ENCODE measurements at regions not wholly inside any gene's neighbourhood (a gene's known extent, or its start where the extent isn't known, plus 50 kb on each side); places are given as distances from the start of the nearest gene placed in this dataset.

GRCh38 chr22:44574640-44575380 lies 76.8 kb upstream of the RTL6 start:
- H3K36me3 ChIP-seq (ENCODE audit: insufficient read depth, low read length): no peaks in the 10 kb centered on the region
- H3K9ac ChIP-seq (ENCODE audit: insufficient read length): no peak overlapping the region
- no peaks in the 10 kb centered on the region for H3K9me3 ChIP-seq (ENCODE audit: low read depth, low read length)
- no peak for DNase-seq (ENCODE audit: low read depth, low spot score)
- H3K27ac ChIP-seq: no peak overlapping the region
- TF ChIP-seq EZH2 (IDR thresholded peaks at IDR 0.05) (no peak), POLR2AphosphoS5 (IDR thresholded peaks at IDR 0.05; ENCODE audit: borderline replicate concordance, low read depth, low read length) (no peak), FOXP2 (optimal IDR thresholded peaks at IDR 0.05; ENCODE audit: control extremely low read depth, extremely low read length, insufficient read depth) (no peak)
- H3K4me3 ChIP-seq: no peak overlapping the region

DNA sequence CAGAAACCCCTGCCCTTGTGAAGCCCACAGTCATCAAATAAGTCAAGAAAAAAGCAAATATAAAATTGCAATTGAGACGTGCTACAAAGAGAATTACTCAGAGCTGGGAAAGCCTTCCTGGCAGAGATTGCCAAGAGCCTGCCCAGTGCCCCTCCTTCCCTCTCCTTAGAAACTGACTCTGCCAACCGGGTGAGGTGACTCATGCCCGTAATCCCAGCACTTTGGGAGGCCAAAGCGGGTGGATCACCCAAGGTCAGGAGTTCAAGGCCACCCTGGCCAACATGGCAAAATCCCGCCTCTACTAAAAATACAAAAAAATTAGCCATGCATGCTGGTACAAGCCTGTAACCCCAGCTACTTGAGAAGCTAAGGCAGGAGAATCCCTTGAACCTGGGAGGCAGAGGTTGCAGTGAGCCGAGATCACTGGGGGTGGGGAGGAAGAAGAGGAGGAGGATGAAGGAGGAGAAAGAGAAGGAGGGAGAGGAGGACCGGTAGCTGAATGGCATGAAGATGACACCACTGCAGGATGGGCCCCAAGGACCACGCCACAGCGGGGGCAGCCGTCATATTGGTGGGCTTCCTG lies 76.1 kb upstream of the RTL6 start:
- Histone ChIP-seq H3K9me3 (ENCODE audit: low read depth, low read length) (no peaks in the 10 kb centered on the region), H3K4me3 (no peak overlapping the region), H3K36me3 (ENCODE audit: insufficient read depth, low read length) (no peaks in the 10 kb centered on the region), H3K27ac (no peak overlapping the region), H3K9ac (ENCODE audit: insufficient read length) (no peak overlapping the region)
- no peak for TF ChIP-seq EZH2 (IDR thresholded peaks at IDR 0.05)
- DNase-seq (ENCODE audit: low read depth, low spot score): no peak

- Histone ChIP-seq H3K9me3 (ENCODE audit: low read depth, low read length) (no peaks in the 10 kb centered on the region), H3K36me3 (ENCODE audit: insufficient read depth, low read length) (no peaks in the 10 kb centered on the region), H3K4me3 (no peak overlapping the region), H3K27ac (no peak overlapping the region), H3K9ac (ENCODE audit: insufficient read length) (no peak overlapping the region)
- TF ChIP-seq FOXP2 (optimal IDR thresholded peaks at IDR 0.05; ENCODE audit: control extremely low read depth, extremely low read length, insufficient read depth) (no peak), POLR2AphosphoS5 (IDR thresholded peaks at IDR 0.05; ENCODE audit: borderline replicate concordance, low read depth, low read length) (no peak), EZH2 (IDR thresholded peaks at IDR 0.05) (no peak)
- no peak for DNase-seq (ENCODE audit: low read depth, low spot score)
These were observed 75.4 kb upstream of the RTL6 start for GRCh38 chr22:44573451-44573850.

GRCh38 chr22:44572414-44573207 lies 74.6 kb upstream of the RTL6 start:
- H3K36me3 ChIP-seq (ENCODE audit: insufficient read depth, low read length): no peaks in the 10 kb centered on the region
- no peak overlapping the region for H3K9ac ChIP-seq (ENCODE audit: insufficient read length)
- DNase-seq (ENCODE audit: low read depth, low spot score): no peak
- H3K27ac ChIP-seq: no peak overlapping the region
- no peak overlapping the region for H3K4me3 ChIP-seq
- TF ChIP-seq EZH2 (IDR thresholded peaks at IDR 0.05) (no peak), POLR2AphosphoS5 (IDR thresholded peaks at IDR 0.05; ENCODE audit: borderline replicate concordance, low read depth, low read length) (no peak), FOXP2 (optimal IDR thresholded peaks at IDR 0.05; ENCODE audit: control extremely low read depth, extremely low read length, insufficient read depth) (no peak)
- no peaks in the 10 kb centered on the region for H3K9me3 ChIP-seq (ENCODE audit: low read depth, low read length)

- Histone ChIP-seq H3K9ac (ENCODE audit: insufficient read length) (no peak overlapping the region), H3K9me3 (ENCODE audit: low read depth, low read length) (no peaks in the 10 kb centered on the region), H3K36me3 (ENCODE audit: insufficient read depth, low read length) (no peaks in the 10 kb centered on the region), H3K4me3 (no peak overlapping the region), H3K27ac (no peak overlapping the region)
- no peak for TF ChIP-seq POLR2AphosphoS5 (IDR thresholded peaks at IDR 0.05; ENCODE audit: borderline replicate concordance, low read depth, low read length)
- no peak for TF ChIP-seq EZH2 (IDR thresholded peaks at IDR 0.05)
- no peak for TF ChIP-seq FOXP2 (optimal IDR thresholded peaks at IDR 0.05; ENCODE audit: control extremely low read depth, extremely low read length, insufficient read depth)
- DNase-seq (ENCODE audit: low read depth, low spot score): no peak
These were observed 73.8 kb upstream of the RTL6 start for GRCh38 chr22:44571566-44572413.

DNA sequence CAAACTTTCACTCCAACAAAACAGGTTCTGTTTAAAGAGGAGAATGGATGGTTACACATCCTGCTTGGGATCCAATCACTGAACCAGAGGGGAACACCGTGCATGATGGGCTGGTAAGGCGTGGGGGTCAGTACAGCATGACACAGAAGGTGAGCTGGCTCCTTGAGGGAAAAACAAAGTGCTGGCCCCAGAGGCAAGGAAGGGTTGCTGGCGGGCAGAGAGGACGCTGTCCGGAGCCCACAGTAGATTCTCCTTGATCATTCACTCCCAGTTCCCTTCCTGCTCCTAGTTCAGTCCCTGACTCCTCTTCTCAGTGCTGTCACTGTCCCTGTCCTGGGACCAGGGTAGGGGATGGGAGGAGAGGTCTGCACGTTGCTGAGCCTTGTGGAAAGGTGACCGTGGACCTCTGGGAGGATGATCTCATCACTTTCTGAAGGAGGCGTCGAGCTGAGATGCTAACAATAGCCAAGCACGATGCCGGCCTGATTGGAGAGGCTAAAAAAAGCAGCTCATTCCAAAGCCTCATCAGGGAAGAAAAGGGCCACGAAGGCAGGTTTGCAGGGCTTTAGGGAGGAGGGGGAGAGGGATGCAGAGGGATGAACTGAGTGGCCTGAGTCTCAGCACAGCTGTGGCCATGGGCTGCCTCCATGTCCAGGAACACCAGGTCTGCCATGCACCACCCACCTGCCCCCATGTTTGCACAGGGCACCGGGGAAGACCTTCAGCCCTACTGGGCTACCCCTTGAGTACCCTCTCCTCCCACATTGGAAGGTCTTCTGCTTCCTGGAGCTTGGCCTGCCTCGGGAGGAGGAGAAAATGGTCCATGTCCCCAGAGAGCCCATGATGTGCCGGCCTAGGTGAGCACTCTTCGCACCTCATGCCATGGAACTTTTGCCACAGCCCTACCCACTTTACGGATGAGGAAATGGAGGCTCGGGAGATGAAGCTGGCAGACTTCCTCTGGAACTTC lies 72.7 kb upstream of the RTL6 start:
- no peak overlapping the region for H3K4me3 ChIP-seq
- TF ChIP-seq FOXP2 (optimal IDR thresholded peaks at IDR 0.05; ENCODE audit: control extremely low read depth, extremely low read length, insufficient read depth): no peak
- no peak for TF ChIP-seq POLR2AphosphoS5 (IDR thresholded peaks at IDR 0.05; ENCODE audit: borderline replicate concordance, low read depth, low read length)
- no peak for TF ChIP-seq EZH2 (IDR thresholded peaks at IDR 0.05)
- no peak overlapping the region for H3K27ac ChIP-seq

GRCh38 chr22:44569561-44569991 lies 71.5 kb upstream of the RTL6 start:
- Histone ChIP-seq H3K9ac (ENCODE audit: insufficient read length) (no peak overlapping the region), H3K27ac (no peak overlapping the region), H3K4me3 (no peak overlapping the region), H3K36me3 (ENCODE audit: insufficient read depth, low read length) (no peaks in the 10 kb centered on the region), H3K9me3 (ENCODE audit: low read depth, low read length) (no peaks in the 10 kb centered on the region)
- DNase-seq (ENCODE audit: low read depth, low spot score): no peak
- TF ChIP-seq EZH2 (IDR thresholded peaks at IDR 0.05): no peak
- no peak for TF ChIP-seq FOXP2 (optimal IDR thresholded peaks at IDR 0.05; ENCODE audit: control extremely low read depth, extremely low read length, insufficient read depth)
- no peak for TF ChIP-seq POLR2AphosphoS5 (IDR thresholded peaks at IDR 0.05; ENCODE audit: borderline replicate concordance, low read depth, low read length)

More for the DNA sequence above, 72.7 kb upstream of the RTL6 start:
- Histone ChIP-seq H3K9ac (ENCODE audit: insufficient read length) (no peak overlapping the region), H3K36me3 (ENCODE audit: insufficient read depth, low read length) (no peaks in the 10 kb centered on the region), H3K9me3 (ENCODE audit: low read depth, low read length) (no peaks in the 10 kb centered on the region)
- no peak for DNase-seq (ENCODE audit: low read depth, low spot score)
